Fibroblast of skin of left biceps (primary cell): ENCODE measurements at regions not wholly inside any gene's neighbourhood (a gene's known extent, or its start where the extent isn't known, plus 50 kb on each side); places are given as distances from the start of the nearest gene placed in this dataset.
"Not testable (repeated sequence)": the region's sequence is repeated elsewhere in the genome, so short reads cannot be mapped to it uniquely, and the experiment has no call there.

ENCODE experiments used
- DNase-seq, 2 experiments: peaks; one replicate each; pipeline ENCODE4 v3.0.0-alpha.2; 2013; ENCODE audit warnings: low read depth in 2 of 2

- no peak for DNase-seq
These were observed 86.2 kb upstream of the FRMPD4 start for GRCh38 chrX:12052109-12052508.

GRCh38 chrX:12058087-12058486 is 80.2 kb upstream of the FRMPD4 start:
- no peak for DNase-seq

DNA sequence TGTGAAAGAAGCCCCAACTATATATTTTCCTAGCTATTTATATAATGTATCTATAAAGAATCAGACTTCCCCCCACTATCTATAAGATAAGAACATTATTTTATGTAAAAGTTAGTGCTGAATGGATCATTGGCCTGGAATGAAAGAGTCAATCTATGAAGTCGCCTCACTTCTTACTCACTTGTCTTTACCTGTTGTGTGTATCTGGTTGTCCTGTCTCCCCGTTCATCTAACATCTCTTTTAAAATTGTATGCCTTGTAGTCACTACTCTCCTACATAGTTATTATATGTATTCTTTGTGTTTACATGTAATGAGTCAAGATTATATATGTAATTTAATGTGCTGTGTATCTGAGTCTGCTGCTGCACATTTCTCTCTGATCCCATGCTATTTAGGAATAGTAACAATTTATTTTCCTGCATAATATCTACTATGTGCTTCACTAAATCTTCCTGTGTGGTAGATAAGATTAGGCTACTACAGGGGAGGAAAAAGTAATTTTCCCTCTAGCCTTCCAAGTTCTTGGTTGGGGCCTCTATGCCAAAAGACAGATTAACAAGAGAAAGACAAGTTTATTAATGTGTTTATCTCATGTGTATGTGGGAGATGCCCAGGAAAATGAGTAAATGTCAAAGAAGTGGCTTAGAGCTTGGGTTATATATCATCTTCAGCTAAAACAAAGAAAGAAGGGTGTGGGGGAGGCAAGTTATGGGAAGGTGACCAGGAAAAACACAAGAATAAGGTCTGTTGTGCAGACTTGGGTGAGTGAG is 77.6 kb upstream of the FRMPD4 start:
- DNase-seq = no peak

- peak in 1 of 2 experiments; percentile 1 for DNase-seq
These were observed 73.0 kb upstream of the FRMPD4 start for GRCh38 chrX:12065251-12065650.

- no peak for DNase-seq
These were observed 62.2 kb upstream of the FRMPD4 start for GRCh38 chrX:12076046-12076445.

DNA sequence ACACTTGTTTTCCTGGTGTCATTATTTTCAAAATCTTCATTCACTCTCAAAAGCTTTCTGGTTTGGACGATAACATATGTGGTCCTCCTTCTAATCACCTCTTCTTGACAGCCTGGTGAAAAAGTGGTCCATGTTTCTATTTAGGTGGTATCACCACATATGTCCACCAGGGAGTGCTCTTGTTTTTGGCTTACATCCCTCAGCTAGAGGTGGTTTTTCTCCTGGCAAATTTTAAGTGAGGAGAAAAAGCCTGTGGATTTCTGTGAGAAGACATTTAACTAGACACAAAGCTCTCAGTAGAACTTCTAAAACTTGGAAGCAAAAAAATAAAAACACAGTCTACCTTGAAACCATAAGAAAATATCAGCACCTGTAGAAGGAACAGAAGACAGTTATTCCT is 58.0 kb upstream of the FRMPD4 start:
- DNase-seq = peak; percentile 0 to 10

- not testable (repeated sequence) for DNase-seq
These were observed 55.3 kb upstream of the FRMPD4 start for GRCh38 chrX:12082959-12083358.
